Glomerular endothelial cell (primary cell): ENCODE measurements at regions not wholly inside any gene's neighbourhood (a gene's known extent, or its start where the extent isn't known, plus 50 kb on each side); places are given as distances from the start of the nearest gene placed in this dataset.

ENCODE experiments used
- DNase-seq: peaks from one replicate; pipeline ENCODE4 v3.0.0-alpha.2; 2011; ENCODE audit warnings: low read depth, low spot score; ENCODE audit errors: extremely low read depth

DNA sequence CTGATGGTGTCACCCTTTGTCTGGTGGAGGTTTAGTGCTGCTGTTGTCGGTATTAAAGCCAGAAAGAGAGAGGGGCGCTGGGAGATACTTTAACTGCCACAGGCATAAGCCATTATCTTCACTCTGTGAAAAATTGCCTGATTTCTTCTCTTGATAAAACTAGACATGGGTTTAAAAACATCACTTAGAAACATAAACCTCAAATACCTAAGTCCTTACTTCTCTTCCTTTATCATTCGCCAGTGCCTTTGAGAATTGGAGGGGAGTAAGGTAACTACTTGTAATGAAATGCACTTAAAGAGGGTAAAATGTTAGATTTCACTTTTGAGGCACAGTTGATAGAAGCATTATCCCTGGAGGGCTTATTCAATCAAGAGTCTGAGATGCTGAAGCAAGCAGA, 434.5 kb downstream of the OLFM4 start:
- DNase-seq = no peak

- no peak for DNase-seq
These were observed 438.0 kb downstream of the OLFM4 start for GRCh38 chr13:53466576-53466975.

- no peak for DNase-seq
These were observed 444.8 kb downstream of the OLFM4 start for GRCh38 chr13:53473397-53473796.

DNA sequence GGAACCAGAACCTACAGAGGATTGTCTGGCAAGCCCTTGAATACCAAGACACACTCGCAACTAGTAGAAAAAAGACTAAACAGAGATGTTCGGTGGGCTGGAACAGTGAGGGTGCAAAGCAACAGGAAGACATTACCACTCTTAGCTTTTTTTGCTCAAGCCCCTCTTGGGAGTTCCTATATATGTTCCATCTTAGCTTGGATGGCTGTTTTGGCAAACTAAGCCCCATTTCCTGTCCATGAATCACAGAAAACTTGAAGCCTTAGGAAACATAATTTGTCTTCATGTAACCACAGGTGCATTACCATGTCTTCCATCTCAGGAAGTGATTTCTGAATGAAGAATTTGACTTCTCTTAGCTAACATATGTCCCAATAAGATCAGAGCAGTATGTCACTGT, 446.3 kb downstream of the OLFM4 start:
- DNase-seq = no peak

DNA sequence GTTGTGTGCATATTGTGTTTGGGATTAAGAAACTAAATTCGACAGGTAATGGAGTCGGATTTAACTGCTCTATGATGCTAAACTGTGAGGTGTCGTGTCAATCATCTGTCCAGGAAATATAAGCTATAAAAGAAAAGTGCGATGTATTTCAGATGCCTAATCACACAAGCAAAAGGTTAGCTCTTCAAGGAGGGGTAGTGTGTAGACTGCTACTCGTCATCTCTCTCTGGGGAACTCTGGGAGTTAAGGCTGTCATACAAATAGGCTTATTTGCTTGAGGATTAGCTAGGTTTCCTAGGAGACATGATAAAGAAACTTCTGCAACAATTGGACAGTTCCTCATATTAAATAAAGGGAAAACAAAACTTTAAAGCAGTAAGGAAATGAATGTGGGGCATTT, 462.1 kb downstream of the OLFM4 start:
- no peak for DNase-seq

DNA sequence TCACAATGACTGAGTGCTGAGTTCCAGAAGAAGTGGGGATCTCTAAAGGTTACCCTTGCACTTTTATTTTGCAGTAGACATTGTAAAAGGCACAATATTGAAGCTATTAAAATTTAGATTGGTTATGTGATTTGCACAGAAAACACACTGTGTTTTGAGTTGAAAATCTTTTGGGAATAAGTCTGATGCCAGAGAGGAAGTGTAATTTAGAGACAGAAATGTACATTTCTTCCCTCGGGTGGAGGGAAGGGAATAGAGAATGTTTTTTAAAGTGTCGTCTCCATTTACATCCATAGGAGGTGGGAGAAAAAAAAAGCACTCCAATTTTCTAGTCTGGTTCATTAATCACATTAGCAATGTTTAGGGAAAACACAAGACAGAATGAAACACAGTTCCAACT, 465.8 kb downstream of the OLFM4 start:
- DNase-seq = no peak

- no peak for DNase-seq
These were observed 471.0 kb downstream of the OLFM4 start for GRCh38 chr13:53499576-53500133.

GRCh38 chr13:53501387-53501786, 472.8 kb downstream of the OLFM4 start:
- DNase-seq = no peak

DNA sequence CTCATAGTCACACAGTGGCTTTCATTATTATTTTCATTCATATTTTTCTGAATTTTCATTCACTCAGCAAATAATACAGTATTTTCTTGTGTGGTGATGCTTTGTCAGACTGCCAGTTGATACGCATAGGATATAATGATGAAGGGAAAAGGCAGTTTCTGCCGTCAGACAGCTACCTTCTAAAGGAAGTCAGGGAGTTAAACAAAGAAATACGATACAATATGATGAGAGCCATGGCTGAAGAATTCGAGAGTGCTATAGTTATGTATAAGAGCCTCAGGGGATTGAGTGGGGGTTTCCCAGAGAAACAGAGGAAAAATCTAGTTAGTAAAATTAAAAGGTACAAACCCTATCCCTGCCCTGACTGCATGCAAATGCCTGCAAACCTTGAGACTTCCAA, 479.1 kb downstream of the OLFM4 start:
- no peak for DNase-seq

- no peak for DNase-seq
These were observed 484.0 kb downstream of the OLFM4 start for GRCh38 chr13:53512635-53513034.

DNA sequence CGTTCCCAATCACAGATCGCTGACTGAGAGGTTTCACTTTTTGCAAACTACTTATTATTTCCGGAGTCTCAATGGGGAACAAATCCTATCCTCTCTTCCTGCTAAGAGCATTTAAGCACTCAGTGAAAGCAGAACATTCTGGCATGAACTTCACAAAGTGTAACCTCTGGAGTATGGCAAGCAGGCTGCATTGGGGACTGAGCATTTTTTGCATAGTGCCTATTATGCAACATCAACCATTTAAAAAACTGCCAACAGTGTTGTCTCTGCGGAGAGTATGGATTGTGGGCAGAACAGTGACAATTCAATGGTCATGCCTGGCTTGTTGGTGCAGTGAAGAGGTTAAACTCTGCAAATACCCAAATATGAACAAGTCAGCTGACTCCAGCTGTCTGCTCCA, 484.6 kb downstream of the OLFM4 start:
- no peak for DNase-seq

GRCh38 chr13:53520132-53520531, 491.5 kb downstream of the OLFM4 start:
- DNase-seq = no peak

- DNase-seq = no peak
These were observed 493.4 kb downstream of the OLFM4 start for GRCh38 chr13:53522034-53522433.

DNA sequence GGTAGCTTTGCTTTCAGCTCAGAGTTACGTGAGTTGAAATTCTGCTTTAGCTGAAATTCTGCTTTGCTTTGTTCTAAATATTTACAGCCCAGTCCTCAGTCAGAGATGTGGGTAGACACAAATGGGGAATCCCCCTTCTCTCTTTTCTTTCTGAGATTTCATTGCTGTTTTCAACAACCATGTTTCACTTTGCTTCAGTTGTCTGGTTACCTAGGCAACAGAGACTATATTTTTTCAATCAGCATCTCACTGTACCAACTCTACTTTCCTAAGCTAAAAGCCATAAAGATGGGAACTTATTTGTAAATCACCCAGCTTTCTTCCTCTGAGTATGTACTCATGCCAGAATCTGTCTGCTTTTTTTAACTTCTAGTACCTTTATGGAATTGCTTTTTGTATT, 509.0 kb downstream of the OLFM4 start:
- DNase-seq = no peak

DNA sequence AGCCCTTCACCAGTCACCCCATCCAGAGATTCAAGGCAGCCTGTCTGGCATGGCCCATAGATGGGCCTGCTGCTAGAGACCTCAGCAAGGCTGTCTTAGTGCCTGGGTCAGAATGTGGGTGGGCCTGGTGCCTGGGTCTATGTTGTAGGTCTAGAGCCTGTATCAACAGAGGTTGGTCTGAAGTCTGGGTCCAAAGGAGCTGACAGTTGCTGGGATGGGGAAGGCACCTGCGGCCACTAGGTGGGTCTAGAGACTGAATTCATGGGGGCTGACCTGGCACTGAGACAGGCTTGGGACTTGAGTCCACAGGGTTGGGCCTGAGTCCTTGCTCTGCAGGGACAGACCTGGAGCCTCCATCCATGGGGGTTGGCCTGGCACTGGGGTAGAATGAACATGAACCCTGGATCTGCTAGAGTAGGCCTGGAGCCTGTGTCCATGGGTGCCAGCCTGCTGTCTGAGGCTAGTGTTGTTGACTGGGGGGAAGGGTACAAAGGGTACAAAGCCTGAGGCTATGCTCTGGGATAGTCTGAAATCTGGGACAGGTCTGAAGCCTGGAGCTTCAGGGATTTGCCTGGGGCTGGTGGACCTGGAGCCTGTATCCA, 516.8 kb downstream of the OLFM4 start:
- DNase-seq = no peak

GRCh38 chr13:53560556-53560955, 531.9 kb downstream of the OLFM4 start:
- no peak for DNase-seq

DNA sequence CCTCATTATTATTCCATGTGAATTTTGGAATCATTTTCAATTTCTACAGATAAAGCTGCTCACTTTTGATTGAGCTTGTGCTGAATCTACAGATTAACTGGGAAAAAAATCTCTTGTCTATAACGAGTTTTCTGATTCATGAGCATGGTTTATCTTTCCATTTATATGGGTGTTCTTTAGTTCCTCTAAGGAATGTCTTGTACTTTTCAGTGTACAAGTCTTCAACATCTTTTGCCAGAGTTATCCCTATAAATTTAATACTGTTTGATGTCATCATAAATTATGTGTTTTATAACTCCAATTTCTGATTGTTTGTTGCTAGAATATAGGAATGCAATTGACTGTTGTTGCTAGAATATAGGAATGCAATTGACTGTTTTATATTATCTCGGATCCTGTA, 533.8 kb downstream of the OLFM4 start:
- DNase-seq = no peak

DNA sequence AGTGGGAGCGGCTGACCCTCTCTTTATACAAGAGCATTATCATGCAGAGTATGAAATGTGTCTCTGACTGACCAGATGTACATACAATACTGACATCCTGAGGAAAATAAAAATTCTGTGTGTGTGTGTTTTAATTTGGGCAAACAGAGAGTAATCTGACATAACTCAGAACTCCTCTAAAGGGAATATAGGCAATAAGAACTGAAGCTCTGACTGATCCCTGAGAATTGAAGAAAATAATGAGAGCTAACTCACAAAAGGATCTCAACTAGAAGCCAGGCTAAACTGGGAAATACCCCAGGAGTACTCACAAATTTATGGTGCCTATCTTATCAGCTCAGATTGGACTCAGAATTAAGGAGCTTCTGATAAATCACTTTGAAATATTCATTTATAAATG, 539.9 kb downstream of the OLFM4 start:
- DNase-seq = no peak

DNA sequence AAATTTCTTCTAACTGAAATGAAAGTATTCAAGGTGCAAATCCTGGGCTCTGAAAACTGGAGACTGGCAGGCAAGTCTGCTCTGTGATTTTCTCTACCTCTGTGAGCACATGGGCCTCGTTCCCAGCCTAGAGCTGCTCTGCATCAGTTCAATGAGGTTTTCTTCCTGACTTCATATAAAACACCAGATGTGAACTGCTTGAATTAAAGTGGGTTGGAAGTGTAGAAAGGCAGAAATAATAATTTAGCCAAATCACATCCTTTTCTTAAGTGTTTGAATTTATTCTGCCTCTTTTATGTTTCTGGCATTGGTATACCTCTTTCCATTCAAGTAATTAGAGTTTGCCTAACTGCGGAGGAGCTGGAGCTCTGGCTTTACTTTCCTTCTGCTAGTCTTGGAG, 540.8 kb downstream of the OLFM4 start:
- DNase-seq = no peak

DNA sequence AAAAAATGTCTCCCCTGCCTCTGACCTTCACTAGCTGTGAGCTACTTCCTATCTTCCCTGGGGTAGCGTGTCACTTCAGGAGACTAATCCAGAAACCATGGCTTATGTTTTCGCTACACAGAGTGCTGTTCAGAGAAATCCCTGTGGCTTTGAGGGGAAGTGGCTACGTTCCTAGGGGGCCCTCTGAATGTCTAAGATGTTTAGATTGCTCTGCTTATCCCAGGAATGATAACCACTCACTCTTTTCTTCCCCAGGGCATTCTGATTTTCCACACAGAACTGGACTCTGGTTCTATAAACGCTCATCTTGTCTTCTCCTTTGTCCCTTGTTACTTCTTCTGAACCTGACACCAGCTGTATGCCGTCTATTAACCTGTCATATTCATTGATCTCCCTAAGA, 572.5 kb downstream of the OLFM4 start:
- DNase-seq = no peak

DNA sequence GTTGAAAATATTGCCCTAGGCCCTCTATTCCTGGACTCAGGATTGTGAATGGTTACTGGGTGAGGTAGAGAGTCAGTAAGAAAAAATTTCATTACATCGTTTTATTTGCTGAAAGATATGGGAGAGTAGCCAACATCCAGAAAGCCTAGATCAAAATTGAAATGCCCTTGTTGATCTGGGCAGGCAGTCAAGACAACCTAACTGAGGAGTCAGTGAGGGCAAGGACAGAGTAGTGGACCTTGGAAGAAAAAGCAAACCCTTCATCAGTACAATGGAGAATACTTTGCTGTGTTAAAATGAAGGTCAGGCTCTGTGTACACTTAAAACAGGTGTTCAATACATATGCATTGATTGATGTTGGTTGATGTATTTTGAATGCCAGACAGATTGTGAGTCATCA, 576.7 kb downstream of the OLFM4 start:
- DNase-seq = no peak

DNA sequence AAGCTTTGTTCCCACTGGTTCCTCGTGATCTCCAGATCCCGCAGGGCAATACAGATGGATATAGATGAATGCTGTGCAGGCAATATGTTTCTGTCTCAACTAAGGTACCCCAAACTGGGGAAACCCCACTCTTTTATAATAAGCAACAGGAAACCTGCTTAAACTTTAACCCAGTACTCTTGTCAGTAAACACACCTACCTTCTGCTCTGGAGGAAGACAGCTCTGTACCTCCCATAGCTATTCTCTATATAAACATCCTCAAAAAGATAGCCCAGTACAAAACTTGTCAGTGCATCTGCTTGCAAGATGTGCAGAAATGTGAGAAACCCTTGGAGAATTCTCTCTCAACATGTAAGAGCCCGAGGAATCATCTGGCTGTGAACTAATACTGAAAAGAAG, 583.6 kb downstream of the OLFM4 start:
- DNase-seq = no peak

- DNase-seq = no peak
These were observed 593.8 kb downstream of the OLFM4 start for GRCh38 chr13:53622456-53622855.
